SK-N-SH treated with all-trans-retinoic acid at 6 μM for 48 hours (cell line): ENCODE measurements at regions not wholly inside any gene's neighbourhood (a gene's known extent, or its start where the extent isn't known, plus 50 kb on each side); places are given as distances from the start of the nearest gene placed in this dataset.

ENCODE experiments used
- ATAC-seq: fragments of 200-7000 bp; cut with Tn5 transposase; 3 replicates; pipeline ENCODE4 v1.9.1; 2020; ENCODE audit warnings: mild to moderate bottlenecking, moderate library complexity
- ARNTL ChIP-seq: fragments of 450-650 bp; formaldehyde crosslinking; IDR thresholded peaks from 2 replicates; pipeline ENCODE4 v1.5.0; 2020; ENCODE audit warnings: low read depth, mild to moderate bottlenecking, moderate library complexity, borderline replicate concordance
- BACH2 ChIP-seq: fragments of 250-450 bp; sonication (Bioruptor Pico); IDR thresholded peaks from 2 replicates; pipeline ENCODE4 v1.9.0; 2021; ENCODE audit warnings: mild to moderate bottlenecking, borderline replicate concordance
- CSDC2 ChIP-seq: fragments of 250-450 bp; sonication (Bioruptor Pico); IDR thresholded peaks from 2 replicates; pipeline ENCODE4 v1.5.0; 2020; ENCODE audit warnings: mild to moderate bottlenecking, moderate library complexity
- ESRRG ChIP-seq: fragments of 250-450 bp; sonication (Bioruptor Pico); IDR thresholded peaks from 2 replicates; pipeline ENCODE4 v1.6.1; 2021; ENCODE audit warnings: mild to moderate bottlenecking
- GLIS3 ChIP-seq: fragments of 250-450 bp; sonication (Bioruptor Pico); IDR thresholded peaks from 2 replicates; pipeline ENCODE4 v1.5.0; 2020; ENCODE audit warnings: mild to moderate bottlenecking, moderate library complexity
- ISL1 ChIP-seq: fragments of 250-450 bp; sonication (Bioruptor Pico); IDR thresholded peaks from 2 replicates; pipeline ENCODE4 v2.1.2; 2022; ENCODE audit warnings: mild to moderate bottlenecking, moderate library complexity
- OSR1 ChIP-seq: fragments of 250-450 bp; sonication (Bioruptor Pico); IDR thresholded peaks from 2 replicates; pipeline ENCODE4 v1.8.0; 2022; ENCODE audit warnings: moderate library complexity, mild to moderate bottlenecking, inconsistent platforms
- PPARA ChIP-seq: fragments of 250-450 bp; sonication (Bioruptor Pico); IDR thresholded peaks from 2 replicates; pipeline ENCODE4 v1.5.0; 2020; ENCODE audit warnings: mild to moderate bottlenecking, borderline replicate concordance
- RARB ChIP-seq: fragments of 250-450 bp; sonication (Bioruptor Pico); IDR thresholded peaks from 2 replicates; pipeline ENCODE4 v1.8.0; 2021; ENCODE audit warnings: mild to moderate bottlenecking, moderate library complexity
- SNAI2 ChIP-seq: fragments of 250-450 bp; sonication (Bioruptor Pico); IDR thresholded peaks from 2 replicates; pipeline ENCODE4 v1.5.0; 2020; ENCODE audit warnings: mild to moderate bottlenecking, moderate library complexity
- TCF4 ChIP-seq: fragments of 250-450 bp; sonication (Bioruptor Pico); IDR thresholded peaks from 2 replicates; pipeline ENCODE4 v1.8.0; 2021; ENCODE audit warnings: mild to moderate bottlenecking, moderate library complexity, borderline replicate concordance
- TOX ChIP-seq: fragments of 250-450 bp; sonication (Bioruptor Pico); IDR thresholded peaks from 2 replicates; pipeline ENCODE4 v1.8.0; 2021; ENCODE audit warnings: mild to moderate bottlenecking, moderate library complexity, borderline replicate concordance
- ZC3H10 ChIP-seq: fragments of 250-450 bp; sonication (Bioruptor Pico); IDR thresholded peaks from 2 replicates; pipeline ENCODE4 v1.5.1; 2021; ENCODE audit warnings: mild to moderate bottlenecking, moderate library complexity
- ZFP3 ChIP-seq: fragments of 250-450 bp; sonication (Bioruptor Pico); IDR thresholded peaks from 2 replicates; pipeline ENCODE4 v1.5.0; 2020; ENCODE audit warnings: mild to moderate bottlenecking, moderate library complexity
- ZFP30 ChIP-seq: fragments of 450-650 bp; formaldehyde crosslinking; IDR thresholded peaks from 2 replicates; pipeline ENCODE4 v1.5.0; 2022; ENCODE audit warnings: mild to moderate bottlenecking, moderate library complexity
- ZNF565 ChIP-seq: fragments of 450-650 bp; formaldehyde crosslinking; conservative IDR thresholded peaks from 2 replicates; pipeline ENCODE4 v1.5.0; 2020; ENCODE audit warnings: low read depth, mild to moderate bottlenecking, moderate library complexity
- ZNF70 ChIP-seq: fragments of 450-650 bp; formaldehyde crosslinking; IDR thresholded peaks from 2 replicates; pipeline ENCODE4 v1.5.0; 2020; ENCODE audit warnings: mild to moderate bottlenecking, moderate library complexity
- ZNF8 ChIP-seq: fragments of 450-650 bp; formaldehyde crosslinking; IDR thresholded peaks from 2 replicates; pipeline ENCODE4 v1.5.0; 2020; ENCODE audit warnings: mild to moderate bottlenecking, moderate library complexity
- TF ChIP-seq, protein P1 (sequence below): fragments of 250-450 bp; sonication (Bioruptor Pico); IDR thresholded peaks from 2 replicates; pipeline ENCODE4 v1.5.1; 2021; ENCODE audit warnings: mild to moderate bottlenecking, moderate library complexity
- TF ChIP-seq, protein P2 (sequence below): fragments of 250-450 bp; sonication (Bioruptor Pico); IDR thresholded peaks from 2 replicates; pipeline ENCODE4 v1.5.1; 2020; ENCODE audit warnings: low read depth, mild to moderate bottlenecking, moderate library complexity
- TF ChIP-seq, protein P3 (sequence below): fragments of 250-450 bp; sonication (Bioruptor Pico); IDR thresholded peaks from 2 replicates; pipeline ENCODE4 v1.8.0; 2021; ENCODE audit warnings: low read depth, mild to moderate bottlenecking, moderate library complexity, borderline replicate concordance
- TF ChIP-seq, protein P4 (sequence below): fragments of 250-450 bp; sonication (Bioruptor Pico); IDR thresholded peaks from 2 replicates; pipeline ENCODE4 v1.8.0; 2020; ENCODE audit warnings: mild to moderate bottlenecking, moderate library complexity, borderline replicate concordance
- TF ChIP-seq, protein P5 (sequence below): fragments of 250-450 bp; sonication (Bioruptor Pico); IDR thresholded peaks from 2 replicates; pipeline ENCODE4 v1.5.0; 2020; ENCODE audit warnings: mild to moderate bottlenecking, moderate library complexity

DNA sequence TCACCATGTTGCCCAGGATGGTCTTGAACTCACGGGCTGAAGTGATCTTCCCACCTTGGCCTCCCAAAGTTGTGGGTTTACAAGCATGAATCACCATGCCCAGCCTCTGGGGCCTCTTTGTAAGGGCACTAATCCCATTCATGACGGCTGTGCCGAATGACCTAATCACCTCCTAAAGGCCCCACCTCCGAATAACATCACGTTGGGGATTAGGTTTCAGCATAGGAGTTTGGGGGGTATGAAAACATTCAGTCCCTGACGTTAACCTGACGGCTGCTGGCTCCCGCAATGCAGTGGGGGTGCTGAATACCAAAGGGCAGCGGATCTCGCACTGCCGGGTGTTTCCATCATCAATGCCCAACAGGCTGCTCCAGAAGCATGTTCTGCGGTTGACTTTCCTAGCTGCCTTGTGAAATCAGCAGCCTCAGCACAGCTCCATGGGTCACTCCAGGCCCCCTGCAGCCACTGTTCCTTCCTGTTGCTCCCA, 120.8 kb upstream of the SEC14L1 start:
- no peak for TF ChIP-seq ESRRG (CRISPR knock-in tag)
- no peak for TF ChIP-seq ZFP3
- no peak for TF ChIP-seq ZNF70 (CRISPR knock-in tag)
- no peak for TF ChIP-seq PPARA (CRISPR knock-in tag)
- no peak for TF ChIP-seq ZFP30 (CRISPR knock-in tag)
- TF ChIP-seq ARNTL (CRISPR knock-in tag): no peak
- no peak for TF ChIP-seq CSDC2 (CRISPR knock-in tag)
- TF ChIP-seq ZNF8: no peak
- TF ChIP-seq ZNF565 (CRISPR knock-in tag): no peak
- TF ChIP-seq, protein P1, sequence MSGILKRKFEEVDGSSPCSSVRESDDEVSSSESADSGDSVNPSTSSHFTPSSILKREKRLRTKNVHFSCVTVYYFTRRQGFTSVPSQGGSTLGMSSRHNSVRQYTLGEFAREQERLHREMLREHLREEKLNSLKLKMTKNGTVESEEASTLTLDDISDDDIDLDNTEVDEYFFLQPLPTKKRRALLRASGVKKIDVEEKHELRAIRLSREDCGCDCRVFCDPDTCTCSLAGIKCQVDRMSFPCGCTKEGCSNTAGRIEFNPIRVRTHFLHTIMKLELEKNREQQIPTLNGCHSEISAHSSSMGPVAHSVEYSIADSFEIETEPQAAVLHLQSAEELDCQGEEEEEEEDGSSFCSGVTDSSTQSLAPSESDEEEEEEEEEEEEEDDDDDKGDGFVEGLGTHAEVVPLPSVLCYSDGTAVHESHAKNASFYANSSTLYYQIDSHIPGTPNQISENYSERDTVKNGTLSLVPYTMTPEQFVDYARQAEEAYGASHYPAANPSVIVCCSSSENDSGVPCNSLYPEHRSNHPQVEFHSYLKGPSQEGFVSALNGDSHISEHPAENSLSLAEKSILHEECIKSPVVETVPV (CRISPR knock-in tag): no peak
- no peak for ATAC-seq

DNA sequence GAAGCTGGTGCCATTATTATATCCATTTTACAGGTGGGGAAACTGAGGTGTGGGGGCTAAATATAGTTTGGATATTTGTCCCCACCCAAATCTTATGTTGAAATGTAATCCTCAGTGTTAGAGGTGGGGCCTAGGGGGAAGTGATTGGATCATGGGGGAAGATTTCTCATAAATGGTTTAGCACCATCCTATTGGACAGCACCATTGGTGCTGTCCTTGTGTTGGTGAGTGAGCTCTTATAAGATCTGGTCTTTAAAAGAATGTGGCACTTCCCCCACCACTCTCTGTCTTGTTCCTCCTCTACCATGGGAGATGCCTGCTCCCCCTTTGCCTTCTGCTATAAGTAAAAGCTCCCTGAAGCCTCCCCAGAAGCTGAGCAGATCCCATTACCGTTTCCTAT, 119.8 kb upstream of the SEC14L1 start:
- ATAC-seq: no peak
- TF ChIP-seq ESRRG (CRISPR knock-in tag) (no peak), ZFP30 (CRISPR knock-in tag) (no peak), TCF4 (no peak), ZNF565 (CRISPR knock-in tag) (no peak), SNAI2 (CRISPR knock-in tag) (no peak), TOX (no peak), BACH2 (CRISPR knock-in tag) (no peak), RARB (no peak)
- TF ChIP-seq, protein P2, sequence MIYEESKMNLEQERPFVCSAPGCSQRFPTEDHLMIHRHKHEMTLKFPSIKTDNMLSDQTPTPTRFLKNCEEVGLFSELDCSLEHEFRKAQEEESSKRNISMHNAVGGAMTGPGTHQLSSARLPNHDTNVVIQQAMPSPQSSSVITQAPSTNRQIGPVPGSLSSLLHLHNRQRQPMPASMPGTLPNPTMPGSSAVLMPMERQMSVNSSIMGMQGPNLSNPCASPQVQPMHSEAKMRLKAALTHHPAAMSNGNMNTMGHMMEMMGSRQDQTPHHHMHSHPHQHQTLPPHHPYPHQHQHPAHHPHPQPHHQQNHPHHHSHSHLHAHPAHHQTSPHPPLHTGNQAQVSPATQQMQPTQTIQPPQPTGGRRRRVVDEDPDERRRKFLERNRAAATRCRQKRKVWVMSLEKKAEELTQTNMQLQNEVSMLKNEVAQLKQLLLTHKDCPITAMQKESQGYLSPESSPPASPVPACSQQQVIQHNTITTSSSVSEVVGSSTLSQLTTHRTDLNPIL: no peak
- TF ChIP-seq, all 23 proteins: peak for 0

DNA sequence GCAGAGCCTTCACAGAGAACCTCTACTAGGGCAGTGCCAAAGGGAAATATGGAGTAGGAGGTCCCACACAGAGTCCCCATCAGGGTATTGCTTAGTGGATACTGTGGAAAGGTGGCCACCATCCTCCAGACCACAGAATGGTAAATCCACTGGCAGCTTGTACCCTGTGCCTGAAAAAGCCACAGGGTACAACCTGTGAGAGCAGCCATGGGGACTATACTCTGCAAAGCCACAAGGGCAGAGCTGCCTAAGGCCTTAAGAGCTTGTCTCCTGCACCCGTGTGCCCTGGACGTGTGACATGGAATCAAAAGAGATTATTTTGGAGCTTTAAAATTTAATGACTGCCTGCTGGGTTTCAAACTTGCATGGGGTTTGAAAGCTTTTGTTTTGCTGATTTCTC, 118.0 kb upstream of the SEC14L1 start:
- ATAC-seq: no peak
- TF ChIP-seq TCF4 (no peak), TOX (no peak), RARB (no peak)
- TF ChIP-seq, protein P3, sequence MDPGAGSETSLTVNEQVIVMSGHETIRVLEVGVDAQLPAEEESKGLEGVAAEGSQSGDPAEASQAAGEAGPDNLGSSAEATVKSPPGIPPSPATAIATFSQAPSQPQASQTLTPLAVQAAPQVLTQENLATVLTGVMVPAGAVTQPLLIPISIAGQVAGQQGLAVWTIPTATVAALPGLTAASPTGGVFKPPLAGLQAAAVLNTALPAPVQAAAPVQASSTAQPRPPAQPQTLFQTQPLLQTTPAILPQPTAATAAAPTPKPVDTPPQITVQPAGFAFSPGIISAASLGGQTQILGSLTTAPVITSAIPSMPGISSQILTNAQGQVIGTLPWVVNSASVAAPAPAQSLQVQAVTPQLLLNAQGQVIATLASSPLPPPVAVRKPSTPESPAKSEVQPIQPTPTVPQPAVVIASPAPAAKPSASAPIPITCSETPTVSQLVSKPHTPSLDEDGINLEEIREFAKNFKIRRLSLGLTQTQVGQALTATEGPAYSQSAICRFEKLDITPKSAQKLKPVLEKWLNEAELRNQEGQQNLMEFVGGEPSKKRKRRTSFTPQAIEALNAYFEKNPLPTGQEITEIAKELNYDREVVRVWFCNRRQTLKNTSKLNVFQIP: no peak
- TF ChIP-seq, protein P2: no peak

DNA sequence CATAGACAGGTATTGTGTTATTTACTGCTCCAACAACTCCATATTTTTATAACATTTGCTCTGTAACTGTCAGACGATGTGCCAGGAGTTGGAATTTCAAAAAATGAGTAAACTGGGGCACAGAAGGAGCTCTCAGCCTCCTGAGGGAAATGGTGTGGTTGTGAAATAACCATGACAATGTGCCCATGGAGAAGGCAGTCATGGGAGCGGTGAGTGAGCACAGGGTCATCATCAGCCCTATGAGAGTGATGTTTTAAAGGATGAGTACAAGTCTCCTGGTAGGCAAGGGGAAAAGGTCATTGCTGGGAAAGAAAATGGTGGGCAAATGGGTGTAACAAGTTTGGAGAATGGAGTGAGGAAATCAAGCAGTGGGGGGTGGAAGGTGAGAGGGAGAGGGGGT, 115.0 kb upstream of the SEC14L1 start:
- TF ChIP-seq ZNF565 (CRISPR knock-in tag) (no peak), ZC3H10 (CRISPR knock-in tag) (no peak), ZNF70 (CRISPR knock-in tag) (no peak), ZFP30 (CRISPR knock-in tag) (no peak), ISL1 (CRISPR knock-in tag) (no peak), CSDC2 (CRISPR knock-in tag) (no peak), PPARA (CRISPR knock-in tag) (no peak), OSR1 (no peak), ESRRG (CRISPR knock-in tag) (no peak), RARB (no peak), BACH2 (CRISPR knock-in tag) (no peak), ZFP3 (no peak), TOX (no peak), GLIS3 (no peak)
- TF ChIP-seq, protein P2: no peak
- TF ChIP-seq, protein P4, sequence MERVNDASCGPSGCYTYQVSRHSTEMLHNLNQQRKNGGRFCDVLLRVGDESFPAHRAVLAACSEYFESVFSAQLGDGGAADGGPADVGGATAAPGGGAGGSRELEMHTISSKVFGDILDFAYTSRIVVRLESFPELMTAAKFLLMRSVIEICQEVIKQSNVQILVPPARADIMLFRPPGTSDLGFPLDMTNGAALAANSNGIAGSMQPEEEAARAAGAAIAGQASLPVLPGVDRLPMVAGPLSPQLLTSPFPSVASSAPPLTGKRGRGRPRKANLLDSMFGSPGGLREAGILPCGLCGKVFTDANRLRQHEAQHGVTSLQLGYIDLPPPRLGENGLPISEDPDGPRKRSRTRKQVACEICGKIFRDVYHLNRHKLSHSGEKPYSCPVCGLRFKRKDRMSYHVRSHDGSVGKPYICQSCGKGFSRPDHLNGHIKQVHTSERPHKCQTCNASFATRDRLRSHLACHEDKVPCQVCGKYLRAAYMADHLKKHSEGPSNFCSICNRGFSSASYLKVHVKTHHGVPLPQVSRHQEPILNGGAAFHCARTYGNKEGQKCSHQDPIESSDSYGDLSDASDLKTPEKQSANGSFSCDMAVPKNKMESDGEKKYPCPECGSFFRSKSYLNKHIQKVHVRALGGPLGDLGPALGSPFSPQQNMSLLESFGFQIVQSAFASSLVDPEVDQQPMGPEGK (CRISPR knock-in tag): no peak
- TF ChIP-seq, protein P1 (CRISPR knock-in tag): no peak
- TF ChIP-seq, protein P5, sequence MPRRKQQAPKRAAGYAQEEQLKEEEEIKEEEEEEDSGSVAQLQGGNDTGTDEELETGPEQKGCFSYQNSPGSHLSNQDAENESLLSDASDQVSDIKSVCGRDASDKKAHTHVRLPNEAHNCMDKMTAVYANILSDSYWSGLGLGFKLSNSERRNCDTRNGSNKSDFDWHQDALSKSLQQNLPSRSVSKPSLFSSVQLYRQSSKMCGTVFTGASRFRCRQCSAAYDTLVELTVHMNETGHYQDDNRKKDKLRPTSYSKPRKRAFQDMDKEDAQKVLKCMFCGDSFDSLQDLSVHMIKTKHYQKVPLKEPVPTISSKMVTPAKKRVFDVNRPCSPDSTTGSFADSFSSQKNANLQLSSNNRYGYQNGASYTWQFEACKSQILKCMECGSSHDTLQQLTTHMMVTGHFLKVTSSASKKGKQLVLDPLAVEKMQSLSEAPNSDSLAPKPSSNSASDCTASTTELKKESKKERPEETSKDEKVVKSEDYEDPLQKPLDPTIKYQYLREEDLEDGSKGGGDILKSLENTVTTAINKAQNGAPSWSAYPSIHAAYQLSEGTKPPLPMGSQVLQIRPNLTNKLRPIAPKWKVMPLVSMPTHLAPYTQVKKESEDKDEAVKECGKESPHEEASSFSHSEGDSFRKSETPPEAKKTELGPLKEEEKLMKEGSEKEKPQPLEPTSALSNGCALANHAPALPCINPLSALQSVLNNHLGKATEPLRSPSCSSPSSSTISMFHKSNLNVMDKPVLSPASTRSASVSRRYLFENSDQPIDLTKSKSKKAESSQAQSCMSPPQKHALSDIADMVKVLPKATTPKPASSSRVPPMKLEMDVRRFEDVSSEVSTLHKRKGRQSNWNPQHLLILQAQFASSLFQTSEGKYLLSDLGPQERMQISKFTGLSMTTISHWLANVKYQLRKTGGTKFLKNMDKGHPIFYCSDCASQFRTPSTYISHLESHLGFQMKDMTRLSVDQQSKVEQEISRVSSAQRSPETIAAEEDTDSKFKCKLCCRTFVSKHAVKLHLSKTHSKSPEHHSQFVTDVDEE (CRISPR knock-in tag): no peak
- no peak for ATAC-seq
